GM10266 (cell line): ENCODE measurements at regions not wholly inside any gene's neighbourhood (a gene's known extent, or its start where the extent isn't known, plus 50 kb on each side); places are given as distances from the start of the nearest gene placed in this dataset.

Source experiments
- DNase-seq: peaks from one replicate; pipeline ENCODE4 v3.0.0; 2012; ENCODE audit errors: extremely low spot score
- CTCF ChIP-seq: IDR thresholded peaks from 2 replicates; pipeline ENCODE4 v1.5.1; 2012; ENCODE audit warnings: mild to moderate bottlenecking, low read depth; ENCODE audit not compliant: control insufficient read depth, insufficient read depth; ENCODE audit errors: missing control alignments

GRCh38 chr11:128299132-128299726 lies 288.1 kb downstream of the ETS1 start:
- TF ChIP-seq CTCF, result no peak
- DNase-seq, result peak; percentile 25

GRCh38 chr11:128298271-128298670 lies 289.1 kb downstream of the ETS1 start:
- no peak for DNase-seq
- TF ChIP-seq CTCF, result no peak

GRCh38 chr11:128297805-128298204 lies 289.6 kb downstream of the ETS1 start:
- TF ChIP-seq CTCF, result no peak
- no peak for DNase-seq

- DNase-seq, result no peak
- no peak for TF ChIP-seq CTCF
These were observed 290.2 kb downstream of the ETS1 start for GRCh38 chr11:128297091-128297651.

GRCh38 chr11:128294671-128295050 lies 292.7 kb downstream of the ETS1 start:
- TF ChIP-seq CTCF, result no peak
- DNase-seq, result no peak

GRCh38 chr11:128294001-128294670 lies 293.2 kb downstream of the ETS1 start:
- TF ChIP-seq CTCF, result no peak
- DNase-seq, result no peak

- TF ChIP-seq CTCF, result no peak
- no peak for DNase-seq
These were observed 295.5 kb downstream of the ETS1 start for GRCh38 chr11:128291835-128292234.
